Smooth muscle cell (in vitro differentiated cells): ENCODE measurements at regions not wholly inside any gene's neighbourhood (a gene's known extent, or its start where the extent isn't known, plus 50 kb on each side); places are given as distances from the start of the nearest gene placed in this dataset.

ENCODE experiments used
- DNase-seq: peaks from one replicate; lab custom pipeline; 2025; ENCODE audit not compliant: unreplicated experiment; lab: John Stamatoyannopoulos, UW
- H2AFZ ChIP-seq: fragments of 200-600 bp; sonication (generic); 2 replicates; pipeline ENCODE4 v1.6.0; 2016; ENCODE audit warnings: antibody characterized with exemption, low read depth, mild to moderate bottlenecking
- H3F3A ChIP-seq: fragments of 200-600 bp; sonication (generic); 2 replicates; pipeline ENCODE4 v1.6.0; 2017; ENCODE audit warnings: antibody characterized with exemption, low read depth
- H3K27ac ChIP-seq: fragments of 200-600 bp; sonication (generic); 2 replicates; pipeline ENCODE4 v1.5.1; 2016; ENCODE audit warnings: low read depth, mild to moderate bottlenecking
- H3K27me3 ChIP-seq: fragments of 200-600 bp; sonication (generic); 2 replicates; pipeline ENCODE4 v1.6.1; 2016; ENCODE audit warnings: low read depth, mild to moderate bottlenecking
- H3K36me3 ChIP-seq: fragments of 200-600 bp; sonication (generic); 2 replicates; pipeline ENCODE4 v1.5.1; 2016; ENCODE audit warnings: low read depth
- H3K4me1 ChIP-seq: fragments of 200-600 bp; sonication (generic); 2 replicates; pipeline ENCODE4 v1.5.1; 2016; ENCODE audit warnings: low read depth
- H3K4me2 ChIP-seq: fragments of 200-600 bp; sonication (generic); 2 replicates; pipeline ENCODE4 v1.6.0; 2016; ENCODE audit warnings: mild to moderate bottlenecking
- H3K4me3 ChIP-seq: fragments of 200-600 bp; sonication (generic); 2 replicates; pipeline ENCODE4 v1.5.1; 2016; ENCODE audit warnings: mild to moderate bottlenecking
- H3K79me2 ChIP-seq: fragments of 200-600 bp; sonication (generic); 2 replicates; pipeline ENCODE4 v1.6.0; 2016; ENCODE audit warnings: low read depth, mild to moderate bottlenecking
- H3K9ac ChIP-seq: fragments of 200-600 bp; sonication (generic); 2 replicates; pipeline ENCODE4 v1.6.0; 2016; ENCODE audit warnings: low read depth
- H3K9me3 ChIP-seq: fragments of 200-600 bp; sonication (generic); replicated peaks from 2 replicates; pipeline ENCODE4 v1.5.1; 2016; ENCODE audit warnings: low read depth
- H4K20me1 ChIP-seq: fragments of 200-600 bp; sonication (generic); 2 replicates; pipeline ENCODE4 v1.6.0; 2016; ENCODE audit warnings: low read depth
- CTCF ChIP-seq: fragments of 200-600 bp; sonication (generic); IDR thresholded peaks from 2 replicates; pipeline ENCODE4 v1.5.1; 2017; ENCODE audit warnings: borderline replicate concordance, mild to moderate bottlenecking, antibody characterized with exemption; ENCODE audit not compliant: insufficient read depth, poor library complexity, severe bottlenecking
- WGBS: methylation state at CpG from one replicate; pipeline ENCODE4 v1.1.7; 2016; ENCODE audit warnings: low lambda C conversion rate; 5-methylcytosine and 5-hydroxymethylcytosine counted together

GRCh38 chr12:91972896-91973295 is 172.8 kb downstream of the BTG1 start:
- TF ChIP-seq CTCF, result no peak
- H3K4me3 ChIP-seq, result no peak overlapping the region
- 92% methylated on average over 1 of the region's 1 CpG for WGBS

GRCh38 chr12:91968777-91969171 is 176.9 kb downstream of the BTG1 start:
- Histone ChIP-seq H3K9ac (no peak overlapping the region), H3K27ac (no peak overlapping the region), H3K4me2 (no peak overlapping the region), H3K4me1 (no peaks in the 10 kb centered on the region), H2AFZ (no peak overlapping the region), H3K79me2 (no peaks in the 10 kb centered on the region), H3K9me3 (no peaks in the 10 kb centered on the region), H4K20me1 (no peaks in the 10 kb centered on the region), H3K4me3 (no peak overlapping the region), H3K27me3 (no peaks in the 10 kb centered on the region), H3F3A (no peaks in the 10 kb centered on the region), H3K36me3 (no peaks in the 10 kb centered on the region)
- TF ChIP-seq CTCF, result no peak
- DNase-seq, result no peak
- 95% methylated on average over 3 of the region's 3 CpGs for WGBS

More at GRCh38 chr12:91972896-91973295, 172.8 kb downstream of the BTG1 start:
- Histone ChIP-seq H3K27ac (no peak overlapping the region), H3K27me3 (no peaks in the 10 kb centered on the region), H3K9me3 (no peaks in the 10 kb centered on the region), H2AFZ (no peak overlapping the region), H3K36me3 (no peaks in the 10 kb centered on the region), H3K79me2 (no peaks in the 10 kb centered on the region), H3K4me1 (no peaks in the 10 kb centered on the region), H3F3A (no peaks in the 10 kb centered on the region), H3K4me2 (no peak overlapping the region), H4K20me1 (no peaks in the 10 kb centered on the region), H3K9ac (no peak overlapping the region)
- no peak for DNase-seq

- TF ChIP-seq CTCF, result no peak
- H4K20me1 ChIP-seq, result no peaks in the 10 kb centered on the region
- no peak for DNase-seq
Measured at GRCh38 chr12:91968076-91968776, 177.4 kb downstream of the BTG1 start.

GRCh38 chr12:91967590-91967989 is 178.1 kb downstream of the BTG1 start:
- no peak for TF ChIP-seq CTCF

More at GRCh38 chr12:91968076-91968776, 177.4 kb downstream of the BTG1 start:
- Histone ChIP-seq H3K9ac (no peak overlapping the region), H3F3A (no peaks in the 10 kb centered on the region), H3K27me3 (no peaks in the 10 kb centered on the region), H3K4me2 (no peak overlapping the region), H3K27ac (no peak overlapping the region), H3K4me1 (no peaks in the 10 kb centered on the region), H3K79me2 (no peaks in the 10 kb centered on the region), H3K4me3 (no peak overlapping the region), H3K36me3 (no peaks in the 10 kb centered on the region), H3K9me3 (no peaks in the 10 kb centered on the region), H2AFZ (no peak overlapping the region)

More at GRCh38 chr12:91967590-91967989, 178.1 kb downstream of the BTG1 start:
- H3K36me3 ChIP-seq, result no peaks in the 10 kb centered on the region
- H3F3A ChIP-seq, result no peaks in the 10 kb centered on the region
- H2AFZ ChIP-seq, result no peak overlapping the region
- H3K27me3 ChIP-seq, result no peaks in the 10 kb centered on the region
- no peak overlapping the region for H3K27ac ChIP-seq
- H3K4me2 ChIP-seq, result no peak overlapping the region
- H3K79me2 ChIP-seq, result no peaks in the 10 kb centered on the region
- no peaks in the 10 kb centered on the region for H3K4me1 ChIP-seq
- no peak for DNase-seq
- H3K4me3 ChIP-seq, result no peak overlapping the region
- H4K20me1 ChIP-seq, result no peaks in the 10 kb centered on the region
- no peak overlapping the region for H3K9ac ChIP-seq
- 90% methylated on average over 1 of the region's 1 CpG for WGBS
- H3K9me3 ChIP-seq, result no peaks in the 10 kb centered on the region
